Suprapubic skin (tissue), 4 donors: ENCODE measurements at regions not wholly inside any gene's neighbourhood (a gene's known extent, or its start where the extent isn't known, plus 50 kb on each side); places are given as distances from the start of the nearest gene placed in this dataset.

ENCODE experiments used
- EP300 ChIP-seq: sonication (generic); formaldehyde crosslinking; IDR thresholded peaks from one replicate; pipeline ENCODE4 v1.6.1; 2017; ENCODE audit warnings: antibody characterized with exemption
- POLR2A ChIP-seq, 2 donors: fragments of 450-650 bp; IDR thresholded peaks; one replicate each; pipeline ENCODE4 v1.6.1; 2017; ENCODE audit warnings: antibody characterized with exemption in 2 of 2, mild to moderate bottlenecking in 2 of 2, moderate library complexity in 2 of 2
- POLR2AphosphoS5 ChIP-seq, 3 donors: sonication (generic); formaldehyde crosslinking; IDR thresholded peaks; one replicate each; pipeline ENCODE4 v1.6.1; 2017; ENCODE audit warnings: antibody characterized with exemption in 3 of 3
- TF ChIP-seq, protein P1 (sequence below), 2 donors: fragments of 200-600 bp in 1 of 2; fragments of 450-650 bp in 1 of 2; sonication (generic) in 1 of 2; IDR thresholded peaks; one replicate each; pipeline ENCODE4 v1.5.1; 2016 to 2019; ENCODE audit warnings: antibody characterized with exemption in 2 of 2, mild to moderate bottlenecking in 1 of 2, moderate library complexity in 1 of 2

DNA sequence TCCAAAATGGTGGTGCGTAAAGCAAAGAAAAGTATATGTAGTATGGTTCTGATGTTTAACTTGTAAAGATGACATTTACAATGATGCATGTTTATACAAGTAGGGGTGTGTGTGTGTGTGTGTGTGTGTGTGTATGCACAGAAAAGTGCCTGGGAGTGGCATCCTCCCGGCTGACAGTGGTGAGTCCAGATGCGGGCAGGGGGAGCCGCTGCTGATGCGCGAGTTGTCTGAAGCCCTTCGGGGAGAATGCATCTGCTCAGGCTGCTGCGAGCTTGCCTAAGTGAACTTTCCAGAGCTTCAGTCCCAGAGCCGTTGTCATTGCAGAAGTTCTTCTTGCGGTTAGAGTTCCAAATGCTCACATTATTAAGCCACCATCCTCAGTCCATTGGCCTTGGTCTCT is 429.7 kb upstream of the HS6ST1 start:
- no peak for TF ChIP-seq POLR2AphosphoS5 (IDR thresholded peaks at IDR 0.05)
- TF ChIP-seq POLR2A (IDR thresholded peaks at IDR 0.05) = no peak
- TF ChIP-seq, protein P1, sequence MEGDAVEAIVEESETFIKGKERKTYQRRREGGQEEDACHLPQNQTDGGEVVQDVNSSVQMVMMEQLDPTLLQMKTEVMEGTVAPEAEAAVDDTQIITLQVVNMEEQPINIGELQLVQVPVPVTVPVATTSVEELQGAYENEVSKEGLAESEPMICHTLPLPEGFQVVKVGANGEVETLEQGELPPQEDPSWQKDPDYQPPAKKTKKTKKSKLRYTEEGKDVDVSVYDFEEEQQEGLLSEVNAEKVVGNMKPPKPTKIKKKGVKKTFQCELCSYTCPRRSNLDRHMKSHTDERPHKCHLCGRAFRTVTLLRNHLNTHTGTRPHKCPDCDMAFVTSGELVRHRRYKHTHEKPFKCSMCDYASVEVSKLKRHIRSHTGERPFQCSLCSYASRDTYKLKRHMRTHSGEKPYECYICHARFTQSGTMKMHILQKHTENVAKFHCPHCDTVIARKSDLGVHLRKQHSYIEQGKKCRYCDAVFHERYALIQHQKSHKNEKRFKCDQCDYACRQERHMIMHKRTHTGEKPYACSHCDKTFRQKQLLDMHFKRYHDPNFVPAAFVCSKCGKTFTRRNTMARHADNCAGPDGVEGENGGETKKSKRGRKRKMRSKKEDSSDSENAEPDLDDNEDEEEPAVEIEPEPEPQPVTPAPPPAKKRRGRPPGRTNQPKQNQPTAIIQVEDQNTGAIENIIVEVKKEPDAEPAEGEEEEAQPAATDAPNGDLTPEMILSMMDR (IDR thresholded peaks at IDR 0.05) = no peak
- no peak for TF ChIP-seq EP300
